SK-MEL-5 (cell line): ENCODE measurements at regions not wholly inside any gene's neighbourhood (a gene's known extent, or its start where the extent isn't known, plus 50 kb on each side); places are given as distances from the start of the nearest gene placed in this dataset.

Experiments
- DNase-seq: peaks from one replicate; pipeline ENCODE4 v3.0.0-alpha.2; 2016; ENCODE audit warnings: low read depth, low spot score
- in situ Hi-C: cut with HindIII; loops from 2 replicates; pipeline ENCODE4 v1.10.0; 2016; ENCODE audit warnings: low sequenced_read_pairs, high pct_unique_total_duplicates, low pct_unique_long_range_greater_than_20kb

- in situ Hi-C loops: no loop called here
- DNase-seq: no peak
Measured at GRCh38 chr6:11835065-11835464, 56.5 kb upstream of the ADTRP start.

- in situ Hi-C loops: no loop called here
Measured at GRCh38 chr6:11833626-11834592, 55.3 kb upstream of the ADTRP start.

GRCh38 chr6:11831653-11832052 is 53.0 kb upstream of the ADTRP start:
- DNase-seq: no peak
- in situ Hi-C loops: no loop called here

More at GRCh38 chr6:11833626-11834592, 55.3 kb upstream of the ADTRP start:
- no peak for DNase-seq

- DNase-seq: no peak
- in situ Hi-C loops: no loop called here
Measured at GRCh38 chr6:11830520-11830919, 51.9 kb upstream of the ADTRP start.

GRCh38 chr6:11830105-11830504 is 51.5 kb upstream of the ADTRP start:
- DNase-seq: no peak
- in situ Hi-C loops: no loop called here

GRCh38 chr6:11828262-11828870 is 49.8 kb upstream of the ADTRP start:
- DNase-seq: no peak
- in situ Hi-C loops: no loop called here
